GM11168 (cell line): ENCODE measurements at regions not wholly inside any gene's neighbourhood (a gene's known extent, or its start where the extent isn't known, plus 50 kb on each side); places are given as distances from the start of the nearest gene placed in this dataset.
"Not testable (repeated sequence)": the region's sequence is repeated elsewhere in the genome, so short reads cannot be mapped to it uniquely, and the experiment has no call there.

Experiments
- in situ Hi-C: fragments of 300-500 bp; cut with MboI; formaldehyde crosslinking; loops from one replicate; pipeline ENCODE4 v1.12.0; 2022; ENCODE audit warnings: low sequenced_read_pairs; ENCODE audit not compliant: unreplicated experiment

- in situ Hi-C loops, result loop anchor here (25.0 kb wide), 1 partner anchor 278 kb away; no protein-coding TSS in a partner anchor
Observed at GRCh38 chr13:24989959-24990358, 106.0 kb upstream of the PABPC3 start.

- in situ Hi-C loops, result loop anchor here (25.0 kb wide), 1 partner anchor 281 kb away; no protein-coding TSS in a partner anchor
Observed at GRCh38 chr13:24992946-24993345, 103.0 kb upstream of the PABPC3 start.

GRCh38 chr13:24995225-24995804 lies 100.6 kb upstream of the PABPC3 start:
- in situ Hi-C loops, result loop anchor here (5.0 to 25.0 kb wide), 2 partner anchors 283 to 1082 kb away; no protein-coding TSS in a partner anchor

GRCh38 chr13:24997367-24997967 lies 98.5 kb upstream of the PABPC3 start:
- in situ Hi-C loops, result loop anchor here (5.0 to 25.0 kb wide), 2 partner anchors 285 to 1080 kb away; no protein-coding TSS in a partner anchor

GRCh38 chr13:24998433-24998832 lies 97.5 kb upstream of the PABPC3 start:
- in situ Hi-C loops, result loop anchor here (5.0 to 25.0 kb wide), 2 partner anchors 286 to 1079 kb away; no protein-coding TSS in a partner anchor

- in situ Hi-C loops, result no loop called here
Observed at GRCh38 chr13:25001476-25002206, 94.3 kb upstream of the PABPC3 start.

- in situ Hi-C loops, result not testable (repeated sequence)
Observed at GRCh38 chr13:25002311-25002710, 93.6 kb upstream of the PABPC3 start.

- in situ Hi-C loops, result not testable (repeated sequence)
Observed at GRCh38 chr13:25004489-25004888, 91.4 kb upstream of the PABPC3 start.

GRCh38 chr13:25005050-25005497 lies 90.9 kb upstream of the PABPC3 start:
- in situ Hi-C loops, result not testable (repeated sequence)

GRCh38 chr13:25007389-25007788 lies 88.5 kb upstream of the PABPC3 start:
- in situ Hi-C loops, result not testable (repeated sequence)

- in situ Hi-C loops, result not testable (repeated sequence)
Observed at GRCh38 chr13:25014398-25014973, 81.5 kb upstream of the PABPC3 start.

GRCh38 chr13:25017176-25017575 lies 78.8 kb upstream of the PABPC3 start:
- in situ Hi-C loops, result not testable (repeated sequence)

- in situ Hi-C loops, result not testable (repeated sequence)
Observed at GRCh38 chr13:25017808-25018728, 77.9 kb upstream of the PABPC3 start.

- in situ Hi-C loops, result no loop called here
Observed at GRCh38 chr13:25018729-25019115, 77.2 kb upstream of the PABPC3 start.

- in situ Hi-C loops, result not testable (repeated sequence)
Observed at GRCh38 chr13:25019741-25020140, 76.2 kb upstream of the PABPC3 start.

GRCh38 chr13:25024175-25024574 lies 71.8 kb upstream of the PABPC3 start:
- in situ Hi-C loops, result no loop called here

- in situ Hi-C loops, result no loop called here
Observed at GRCh38 chr13:25032160-25032559, 63.8 kb upstream of the PABPC3 start.

- in situ Hi-C loops, result no loop called here
Observed at GRCh38 chr13:25034173-25034572, 61.8 kb upstream of the PABPC3 start.

- in situ Hi-C loops, result no loop called here
Observed at GRCh38 chr13:25037057-25037813, 58.7 kb upstream of the PABPC3 start.
